Activated naive CD4-positive, alpha-beta T cell treated with anti-CD3 and anti-CD28 coated beads for 36 hours (primary cell): ENCODE measurements at regions not wholly inside any gene's neighbourhood (a gene's known extent, or its start where the extent isn't known, plus 50 kb on each side); places are given as distances from the start of the nearest gene placed in this dataset.
"Not testable (repeated sequence)": the region's sequence is repeated elsewhere in the genome, so short reads cannot be mapped to it uniquely, and the experiment has no call there.

Experiments used
- CTCF ChIA-PET: fragments of 350-600 bp; sonication (Branson Sonifier 250); formaldehyde crosslinking; loops from one replicate; lab custom pipeline; 2021; ENCODE audit warnings: antibody characterized with exemption; lab: Charles Lee
- DNase-seq: peaks from one replicate; pipeline ENCODE4 v3.0.0-alpha.2; 2020
- H3K27ac Mint-ChIP-seq: one replicate; pipeline ENCODE4 v1.8.0; 2021; ENCODE audit warnings: mild to moderate bottlenecking, mixed read lengths
- H3K27me3 Mint-ChIP-seq: one replicate; pipeline ENCODE4 v1.8.0; 2021; ENCODE audit warnings: low read depth, mixed read lengths
- H3K36me3 Mint-ChIP-seq: one replicate; pipeline ENCODE4 v1.8.0; 2021; ENCODE audit warnings: low read depth, mixed read lengths
- H3K4me1 Mint-ChIP-seq: one replicate; pipeline ENCODE4 v1.8.0; 2021; ENCODE audit warnings: low read depth, mixed read lengths
- H3K4me3 Mint-ChIP-seq: one replicate; pipeline ENCODE4 v1.8.0; 2021; ENCODE audit warnings: mild to moderate bottlenecking, moderate library complexity, mixed read lengths
- H3K9me3 Mint-ChIP-seq: one replicate; pipeline ENCODE4 v1.8.0; 2021; ENCODE audit warnings: mixed read lengths
- intact Hi-C: fragments of 100-400 bp; cut with micrococcal nuclease; formaldehyde crosslinking; loops from one replicate; pipeline ENCODE4 v1.15.1; 2023

DNA sequence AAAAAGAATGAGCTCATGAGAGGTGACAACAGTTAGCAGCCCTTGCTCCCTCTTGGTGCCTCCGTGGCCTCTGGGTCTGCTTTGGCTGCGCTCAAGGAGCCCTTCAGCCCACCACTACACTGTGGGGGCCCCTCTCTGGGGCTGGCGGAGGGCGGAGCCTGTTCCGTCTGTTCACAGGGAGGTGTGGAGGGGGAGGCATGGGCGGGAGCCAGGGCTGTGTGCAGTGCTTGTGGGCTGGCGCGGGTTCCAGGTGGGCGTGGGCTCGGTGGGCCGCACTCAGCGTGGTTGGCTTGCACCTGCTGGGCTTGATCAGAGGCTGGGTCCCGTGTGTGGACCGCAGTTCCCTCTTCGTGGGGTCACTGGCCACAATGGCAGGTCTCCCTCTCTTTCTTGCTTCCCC is 953.4 kb upstream of the PRR20A start:
- H3K36me3 Mint-ChIP-seq = no peaks in the 10 kb centered on the region
- H3K9me3 Mint-ChIP-seq = peaks cover 8% of the 10 kb centered on the region
- DNase-seq = no peak
- H3K27me3 Mint-ChIP-seq = no peaks in the 10 kb centered on the region
- no peak overlapping the region for H3K27ac Mint-ChIP-seq
- CTCF ChIA-PET = no interaction called here
- intact Hi-C loops = no loop called here
- no peaks in the 10 kb centered on the region for H3K4me1 Mint-ChIP-seq
- no peak overlapping the region for H3K4me3 Mint-ChIP-seq

DNA sequence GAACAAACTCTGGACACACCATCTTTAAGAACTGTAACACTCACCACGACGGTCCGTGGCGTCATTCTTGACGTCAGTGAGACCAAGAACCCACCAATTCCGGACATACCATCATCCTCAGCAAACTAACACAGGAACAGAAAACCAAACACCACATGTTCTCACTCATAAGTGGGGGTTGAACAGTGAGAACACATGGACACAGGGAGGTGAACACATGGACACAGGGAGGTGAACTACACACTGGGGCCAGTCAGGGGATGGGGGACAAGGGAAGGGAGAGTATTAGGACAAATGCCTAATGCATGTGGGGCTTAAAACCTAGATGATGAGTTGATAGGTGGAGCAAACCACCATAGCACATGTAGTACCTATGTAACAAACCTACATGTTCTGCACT is 952.1 kb upstream of the PRR20A start:
- H3K27me3 Mint-ChIP-seq, H3K4me3 Mint-ChIP-seq, DNase-seq, H3K9me3 Mint-ChIP-seq, H3K36me3 Mint-ChIP-seq, H3K4me1 Mint-ChIP-seq, H3K27ac Mint-ChIP-seq, intact Hi-C loops, CTCF ChIA-PET: not testable (repeated sequence)

DNA sequence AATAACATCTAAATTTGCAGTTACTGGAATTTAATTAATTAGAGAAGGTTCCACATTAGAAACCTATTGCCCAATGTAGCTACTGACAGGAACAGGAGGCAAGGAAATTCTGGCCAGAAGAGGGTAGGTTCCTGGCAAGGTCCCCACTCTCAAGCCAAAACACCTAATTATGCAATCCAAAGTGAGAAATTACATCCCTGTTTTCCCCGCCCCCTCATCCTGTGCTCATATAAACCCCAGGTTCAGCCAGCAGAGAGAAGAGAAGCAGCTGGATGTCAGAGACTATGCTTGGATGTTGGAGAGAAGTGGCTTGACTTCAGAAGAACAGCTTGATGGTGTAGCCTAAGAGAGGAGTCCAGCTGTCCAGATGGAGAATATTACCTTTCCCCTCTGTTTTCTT is 951.3 kb upstream of the PRR20A start:
- intact Hi-C loops = no loop called here
- DNase-seq = no peak
- H3K9me3 Mint-ChIP-seq = peaks cover 8% of the 10 kb centered on the region
- H3K36me3 Mint-ChIP-seq = no peaks in the 10 kb centered on the region
- no peak overlapping the region for H3K27ac Mint-ChIP-seq
- CTCF ChIA-PET = no interaction called here
- H3K4me1 Mint-ChIP-seq = no peaks in the 10 kb centered on the region
- H3K27me3 Mint-ChIP-seq = no peaks in the 10 kb centered on the region
- H3K4me3 Mint-ChIP-seq = no peak overlapping the region

DNA sequence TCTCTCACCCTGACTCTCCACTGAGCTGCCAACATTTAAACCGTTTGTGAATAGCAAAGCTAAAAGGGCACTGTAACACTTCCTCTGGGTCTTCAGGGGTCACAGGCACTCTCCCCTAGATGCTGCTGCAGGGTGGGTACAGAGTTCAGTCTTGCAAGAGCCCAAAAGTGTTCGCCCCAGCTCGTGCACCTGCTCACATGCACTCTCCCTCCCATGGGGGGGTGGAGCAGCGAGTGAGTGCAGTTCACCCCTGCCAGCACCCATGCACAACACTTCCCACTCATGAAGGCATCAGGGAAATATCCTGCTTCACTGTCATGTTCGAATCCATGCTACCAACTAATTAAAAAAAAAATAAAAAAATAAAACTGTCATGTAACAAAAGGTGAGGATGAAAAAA is 950.7 kb upstream of the PRR20A start:
- intact Hi-C loops = no loop called here
- Mint-ChIP-seq H3K27ac (no peak overlapping the region), H3K36me3 (no peaks in the 10 kb centered on the region), H3K4me1 (no peaks in the 10 kb centered on the region), H3K9me3 (peaks cover 8% of the 10 kb centered on the region), H3K27me3 (no peaks in the 10 kb centered on the region), H3K4me3 (no peak overlapping the region)
- CTCF ChIA-PET = no interaction called here
- DNase-seq = no peak

DNA sequence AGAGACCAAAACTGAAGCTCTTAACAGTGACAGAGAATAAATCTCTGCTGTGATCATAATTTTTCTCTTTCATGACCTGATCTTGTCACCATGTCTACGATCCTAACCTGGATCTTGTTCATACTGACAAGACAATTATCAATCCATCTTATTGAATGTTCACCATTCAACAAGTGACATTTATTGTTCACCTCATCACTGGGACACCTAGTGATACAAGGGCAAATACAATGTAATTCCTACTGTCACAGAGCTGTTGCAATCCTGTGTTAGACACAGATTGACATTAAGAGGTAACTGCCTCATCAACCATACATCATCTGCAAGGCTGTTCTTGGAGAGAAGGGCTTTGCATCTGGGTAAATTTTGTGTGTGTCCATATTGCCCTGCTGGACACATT is 942.4 kb upstream of the PRR20A start:
- Mint-ChIP-seq H3K27me3 (no peaks in the 10 kb centered on the region), H3K4me3 (no peak overlapping the region), H3K9me3 (peaks cover 2% of the 10 kb centered on the region), H3K4me1 (no peaks in the 10 kb centered on the region), H3K36me3 (no peaks in the 10 kb centered on the region), H3K27ac (no peak overlapping the region)
- intact Hi-C loops = no loop called here
- CTCF ChIA-PET = no interaction called here
- no peak for DNase-seq

- Mint-ChIP-seq H3K27ac (no peak overlapping the region), H3K36me3 (no peaks in the 10 kb centered on the region), H3K4me3 (no peak overlapping the region), H3K9me3 (no peaks in the 10 kb centered on the region), H3K4me1 (no peaks in the 10 kb centered on the region), H3K27me3 (no peaks in the 10 kb centered on the region)
- intact Hi-C loops = no loop called here
- DNase-seq = no peak
- CTCF ChIA-PET = no interaction called here
Observed at GRCh38 chr13:56201834-56202233, 938.9 kb upstream of the PRR20A start.

- no peaks in the 10 kb centered on the region for H3K27me3 Mint-ChIP-seq
- intact Hi-C loops = no loop called here
- H3K4me1 Mint-ChIP-seq = no peaks in the 10 kb centered on the region
- no peak overlapping the region for H3K4me3 Mint-ChIP-seq
- H3K9me3 Mint-ChIP-seq = peaks cover 15% of the 10 kb centered on the region
- CTCF ChIA-PET = no interaction called here
- H3K36me3 Mint-ChIP-seq = no peaks in the 10 kb centered on the region
- no peak for DNase-seq
- H3K27ac Mint-ChIP-seq = no peak overlapping the region
Observed at GRCh38 chr13:56216221-56216620, 924.5 kb upstream of the PRR20A start.

GRCh38 chr13:56247692-56248091 is 893.0 kb upstream of the PRR20A start:
- H3K27me3 Mint-ChIP-seq = no peaks in the 10 kb centered on the region
- H3K27ac Mint-ChIP-seq = no peak overlapping the region
- H3K4me3 Mint-ChIP-seq = no peak overlapping the region
- intact Hi-C loops = no loop called here
- no peaks in the 10 kb centered on the region for H3K4me1 Mint-ChIP-seq
- CTCF ChIA-PET = no interaction called here
- peaks cover 9% of the 10 kb centered on the region for H3K9me3 Mint-ChIP-seq
- no peak for DNase-seq
- H3K36me3 Mint-ChIP-seq = no peaks in the 10 kb centered on the region

GRCh38 chr13:56271686-56272085 is 869.0 kb upstream of the PRR20A start:
- intact Hi-C loops = no loop called here
- peaks cover 4% of the 10 kb centered on the region for H3K9me3 Mint-ChIP-seq
- no peak overlapping the region for H3K27ac Mint-ChIP-seq
- CTCF ChIA-PET = no interaction called here
- DNase-seq = no peak
- H3K36me3 Mint-ChIP-seq = no peaks in the 10 kb centered on the region
- H3K27me3 Mint-ChIP-seq = no peaks in the 10 kb centered on the region
- no peak overlapping the region for H3K4me3 Mint-ChIP-seq
- H3K4me1 Mint-ChIP-seq = no peaks in the 10 kb centered on the region

DNA sequence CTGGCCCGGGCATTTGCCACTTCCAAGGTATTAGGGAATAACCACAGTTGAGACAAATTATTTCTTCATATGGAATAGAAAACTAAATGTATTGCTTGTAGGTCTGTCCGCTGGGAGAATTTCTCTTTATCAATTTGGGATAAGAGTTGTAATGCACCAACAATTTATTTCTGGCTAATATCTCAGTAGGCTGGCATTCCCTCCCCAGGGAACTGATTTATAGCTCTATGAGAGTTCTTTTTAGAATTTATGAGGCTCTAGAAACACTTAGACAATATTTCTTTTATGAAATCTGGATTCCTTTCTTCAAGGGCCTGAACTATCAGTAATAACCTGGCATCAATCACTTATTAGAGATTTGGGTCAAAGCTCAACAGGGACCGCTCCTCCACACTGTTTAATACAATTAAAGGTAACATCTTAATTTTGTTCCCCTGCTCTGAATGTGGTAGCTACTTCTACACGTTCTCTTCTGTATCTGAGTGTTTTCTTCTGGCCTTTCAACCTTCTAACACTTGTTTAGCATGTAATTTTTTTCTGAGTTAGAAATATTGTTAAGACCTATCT is 857.4 kb upstream of the PRR20A start:
- CTCF ChIA-PET = no interaction called here
- DNase-seq = no peak
- no peaks in the 10 kb centered on the region for H3K27me3 Mint-ChIP-seq
- H3K27ac Mint-ChIP-seq = no peak overlapping the region
- H3K4me1 Mint-ChIP-seq = no peaks in the 10 kb centered on the region
- no peaks in the 10 kb centered on the region for H3K36me3 Mint-ChIP-seq
- intact Hi-C loops = no loop called here
- no peak overlapping the region for H3K4me3 Mint-ChIP-seq
- peaks cover 14% of the 10 kb centered on the region for H3K9me3 Mint-ChIP-seq

GRCh38 chr13:56299650-56300049 is 841.1 kb upstream of the PRR20A start:
- H3K27ac Mint-ChIP-seq = no peak overlapping the region
- DNase-seq = no peak
- H3K4me1 Mint-ChIP-seq = no peaks in the 10 kb centered on the region
- CTCF ChIA-PET = no interaction called here
- H3K9me3 Mint-ChIP-seq = peaks cover 6% of the 10 kb centered on the region
- H3K36me3 Mint-ChIP-seq = no peaks in the 10 kb centered on the region
- H3K27me3 Mint-ChIP-seq = no peaks in the 10 kb centered on the region
- no peak overlapping the region for H3K4me3 Mint-ChIP-seq
- intact Hi-C loops = no loop called here

DNA sequence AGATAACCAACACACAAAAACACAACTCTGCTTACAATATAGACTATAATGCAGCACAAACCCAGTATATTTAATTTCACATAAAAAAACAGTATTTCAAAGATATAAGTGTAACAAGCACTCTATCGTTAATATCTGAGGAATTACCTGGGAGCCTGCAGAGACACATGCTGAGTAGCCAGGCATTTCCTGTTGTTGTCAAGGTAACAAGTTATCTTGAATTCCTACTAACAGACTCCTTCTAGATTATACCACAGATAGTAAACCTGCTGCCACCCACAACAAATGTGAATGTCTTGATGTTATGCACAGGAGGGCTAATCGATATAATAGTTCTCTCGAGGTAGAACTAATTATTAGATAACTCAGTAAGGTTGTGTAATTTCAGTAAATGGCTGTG is 826.0 kb upstream of the PRR20A start:
- intact Hi-C loops = no loop called here
- H3K36me3 Mint-ChIP-seq = no peaks in the 10 kb centered on the region
- H3K27me3 Mint-ChIP-seq = no peaks in the 10 kb centered on the region
- no peak for DNase-seq
- no peak overlapping the region for H3K4me3 Mint-ChIP-seq
- H3K4me1 Mint-ChIP-seq = no peaks in the 10 kb centered on the region
- peaks cover 12% of the 10 kb centered on the region for H3K9me3 Mint-ChIP-seq
- CTCF ChIA-PET = interaction anchor here (0.7 kb wide), 1 partner anchor 10 kb away, joined by 3 read pairs; no protein-coding TSS in a partner anchor
- no peak overlapping the region for H3K27ac Mint-ChIP-seq

- intact Hi-C loops = no loop called here
- Mint-ChIP-seq H3K4me3 (no peak overlapping the region), H3K4me1 (no peaks in the 10 kb centered on the region), H3K27me3 (no peaks in the 10 kb centered on the region), H3K36me3 (no peaks in the 10 kb centered on the region), H3K27ac (no peak overlapping the region), H3K9me3 (peaks cover 6% of the 10 kb centered on the region)
- CTCF ChIA-PET = no interaction called here
- DNase-seq = no peak
Observed at GRCh38 chr13:56317841-56318240, 822.9 kb upstream of the PRR20A start.
